Upper lobe of right lung (tissue), 1 donor: ENCODE measurements at regions not wholly inside any gene's neighbourhood (a gene's known extent, or its start where the extent isn't known, plus 50 kb on each side); places are given as distances from the start of the nearest gene placed in this dataset.

Source experiments
- ATAC-seq: fragments of 200-7000 bp; cut with Tn5 transposase; one replicate; pipeline ENCODE4 v1.9.1; 2020; ENCODE audit warnings: mild to moderate bottlenecking, moderate library complexity
- DNase-seq: peaks from one replicate; pipeline ENCODE4 v3.0.0-alpha.2; 2020
- H3K27ac ChIP-seq: fragments of 200-600 bp; one replicate; pipeline ENCODE4 v1.8.0; 2022
- H3K27me3 ChIP-seq: fragments of 200-600 bp; one replicate; pipeline ENCODE4 v1.8.0; 2022; ENCODE audit warnings: mild to moderate bottlenecking
- H3K36me3 ChIP-seq: fragments of 200-600 bp; one replicate; pipeline ENCODE4 v1.8.0; 2022
- H3K4me1 ChIP-seq: fragments of 200-600 bp; one replicate; pipeline ENCODE4 v1.8.0; 2022
- H3K4me3 ChIP-seq: fragments of 200-600 bp; one replicate; pipeline ENCODE4 v1.8.0; 2022; ENCODE audit warnings: mild to moderate bottlenecking
- H3K9me3 ChIP-seq: fragments of 200-600 bp; one replicate; pipeline ENCODE4 v1.8.0; 2022
- intact Hi-C: fragments of 100-400 bp; cut with DNase I; formaldehyde crosslinking; loops from one replicate; pipeline ENCODE4 v1.11.0; 2022
- TF ChIP-seq, protein P1 (sequence below): fragments of 200-600 bp; IDR thresholded peaks from one replicate; pipeline ENCODE4 v1.8.0; 2022; ENCODE audit warnings: antibody characterized with exemption
- donor health status: DM: no; HTN: yes; CAD: no; lungs with severe emphysema.

DNA sequence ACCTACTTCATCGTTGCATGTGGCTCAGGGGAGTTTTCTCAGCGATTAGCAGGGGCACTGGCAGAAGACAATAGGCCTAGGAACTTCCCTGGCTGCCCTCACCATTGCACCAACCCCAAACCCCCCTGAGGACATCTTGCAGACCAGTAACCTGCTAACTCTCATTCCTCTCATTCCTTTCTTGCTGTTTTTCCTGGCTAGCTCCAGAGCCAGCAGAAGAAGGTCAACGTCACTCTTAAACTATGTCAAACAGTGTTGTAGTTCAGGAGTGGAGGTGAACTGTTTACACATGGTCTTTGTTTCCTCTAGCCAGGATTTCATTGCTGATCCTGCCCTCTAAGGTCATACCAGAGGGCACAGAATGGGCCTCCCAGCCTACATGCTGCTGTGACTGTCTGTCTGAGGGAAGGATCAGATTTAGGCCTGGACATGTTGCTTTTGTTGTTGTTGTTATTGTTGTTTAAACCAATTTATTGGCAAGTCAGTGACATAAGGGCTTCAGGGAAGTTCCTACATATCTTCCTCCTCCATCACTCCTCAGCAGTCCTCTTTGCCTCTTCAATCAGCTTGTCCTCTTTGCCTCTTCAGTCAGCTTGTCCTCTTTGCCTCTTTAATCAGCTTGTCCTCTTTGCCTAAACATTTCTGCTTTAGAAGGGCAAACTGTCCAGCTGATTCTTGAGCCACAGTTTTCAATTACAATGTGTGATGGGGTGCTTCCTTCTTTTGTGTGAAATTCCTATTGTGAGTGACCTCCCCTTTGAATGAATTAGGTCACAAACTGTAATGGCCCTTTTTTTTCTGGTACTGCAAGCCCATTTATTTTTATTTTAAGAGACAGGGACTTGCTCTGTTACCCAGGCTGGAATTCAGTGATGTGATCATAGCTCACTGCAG, 471.9 kb upstream of the TNP1 start:
- TF ChIP-seq, protein P1, sequence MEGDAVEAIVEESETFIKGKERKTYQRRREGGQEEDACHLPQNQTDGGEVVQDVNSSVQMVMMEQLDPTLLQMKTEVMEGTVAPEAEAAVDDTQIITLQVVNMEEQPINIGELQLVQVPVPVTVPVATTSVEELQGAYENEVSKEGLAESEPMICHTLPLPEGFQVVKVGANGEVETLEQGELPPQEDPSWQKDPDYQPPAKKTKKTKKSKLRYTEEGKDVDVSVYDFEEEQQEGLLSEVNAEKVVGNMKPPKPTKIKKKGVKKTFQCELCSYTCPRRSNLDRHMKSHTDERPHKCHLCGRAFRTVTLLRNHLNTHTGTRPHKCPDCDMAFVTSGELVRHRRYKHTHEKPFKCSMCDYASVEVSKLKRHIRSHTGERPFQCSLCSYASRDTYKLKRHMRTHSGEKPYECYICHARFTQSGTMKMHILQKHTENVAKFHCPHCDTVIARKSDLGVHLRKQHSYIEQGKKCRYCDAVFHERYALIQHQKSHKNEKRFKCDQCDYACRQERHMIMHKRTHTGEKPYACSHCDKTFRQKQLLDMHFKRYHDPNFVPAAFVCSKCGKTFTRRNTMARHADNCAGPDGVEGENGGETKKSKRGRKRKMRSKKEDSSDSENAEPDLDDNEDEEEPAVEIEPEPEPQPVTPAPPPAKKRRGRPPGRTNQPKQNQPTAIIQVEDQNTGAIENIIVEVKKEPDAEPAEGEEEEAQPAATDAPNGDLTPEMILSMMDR: no peak
- Histone ChIP-seq H3K27me3 (no peaks in the 10 kb centered on the region), H3K4me3 (no peak overlapping the region), H3K27ac (no peak overlapping the region), H3K9me3 (no peaks in the 10 kb centered on the region), H3K36me3 (no peaks in the 10 kb centered on the region), H3K4me1 (peaks cover 8% of the 10 kb centered on the region)
- DNase-seq: no peak
- intact Hi-C loops: no loop called here
- ATAC-seq: peak; percentile 94

DNA sequence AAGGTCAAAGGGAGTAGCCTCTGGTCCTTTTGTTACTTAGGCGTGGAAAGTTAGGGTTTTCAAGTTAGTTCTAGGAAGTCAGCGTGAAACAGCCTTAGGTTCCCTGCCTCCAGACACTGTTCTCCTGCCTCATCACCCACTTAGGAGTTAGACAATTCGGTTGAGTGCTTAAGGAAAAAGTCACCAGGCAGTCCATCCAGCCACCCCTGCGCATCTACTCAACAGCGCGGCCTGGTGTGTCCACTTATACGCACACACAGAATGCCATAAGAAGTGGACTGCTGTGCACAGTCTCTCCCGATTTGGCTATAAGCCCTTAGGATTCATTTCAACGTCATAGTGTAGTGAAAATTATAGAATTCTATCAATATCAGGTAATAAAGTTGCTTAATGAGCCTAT, 470.8 kb upstream of the TNP1 start:
- Histone ChIP-seq H3K4me3 (no peak overlapping the region), H3K9me3 (no peaks in the 10 kb centered on the region), H3K27me3 (no peaks in the 10 kb centered on the region), H3K36me3 (no peaks in the 10 kb centered on the region), H3K27ac (no peak overlapping the region), H3K4me1 (peaks cover 8% of the 10 kb centered on the region)
- TF ChIP-seq, protein P1: no peak
- intact Hi-C loops: no loop called here
- DNase-seq: no peak
- ATAC-seq: no peak

DNA sequence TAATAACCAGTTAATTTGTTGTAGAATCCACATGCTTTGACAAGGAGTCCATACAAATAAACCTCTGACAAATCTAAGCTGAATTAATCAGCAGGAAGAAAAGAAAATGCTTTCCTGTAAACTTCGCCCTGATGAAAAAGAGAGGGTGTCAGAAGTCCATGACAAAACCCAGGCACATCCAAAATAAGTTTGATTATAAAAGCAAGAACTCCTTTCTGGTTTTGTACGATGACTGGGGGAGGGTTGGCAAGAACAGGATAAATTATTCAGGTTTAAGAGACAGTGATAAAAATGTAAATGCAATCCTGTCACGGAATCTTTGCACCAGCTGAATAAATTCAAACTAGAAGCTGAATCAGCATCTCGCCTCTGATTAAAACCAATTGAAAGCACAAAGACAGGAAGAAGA, 469.2 kb upstream of the TNP1 start:
- H3K27ac ChIP-seq: no peak overlapping the region
- ATAC-seq: no peak
- TF ChIP-seq, protein P1: no peak
- H3K4me3 ChIP-seq: no peak overlapping the region
- DNase-seq: no peak
- H3K36me3 ChIP-seq: no peaks in the 10 kb centered on the region
- peaks cover 8% of the 10 kb centered on the region for H3K4me1 ChIP-seq
- no peaks in the 10 kb centered on the region for H3K27me3 ChIP-seq
- no peaks in the 10 kb centered on the region for H3K9me3 ChIP-seq
- intact Hi-C loops: no loop called here

DNA sequence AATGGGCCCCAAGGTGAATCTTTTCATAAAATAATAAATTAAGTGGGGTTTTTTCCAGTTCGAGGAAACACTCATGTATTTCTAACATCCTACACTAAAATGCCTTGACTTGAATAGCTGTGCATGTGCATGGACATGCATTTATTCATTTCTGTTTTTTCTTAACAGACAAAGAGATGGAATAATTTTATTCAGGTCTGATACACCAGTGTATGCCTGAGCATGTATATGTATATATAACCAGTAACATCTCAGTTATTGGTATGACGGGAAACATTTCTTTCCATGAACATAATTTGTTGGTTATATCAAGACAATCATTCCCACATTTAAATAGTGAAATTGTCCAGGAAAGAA, 468.7 kb upstream of the TNP1 start:
- H3K27me3 ChIP-seq: no peaks in the 10 kb centered on the region
- H3K4me1 ChIP-seq: peaks cover 8% of the 10 kb centered on the region
- no peak overlapping the region for H3K27ac ChIP-seq
- TF ChIP-seq, protein P1: no peak
- H3K36me3 ChIP-seq: no peaks in the 10 kb centered on the region
- ATAC-seq (no peak), DNase-seq (no peak)
- H3K4me3 ChIP-seq: no peak overlapping the region
- intact Hi-C loops: no loop called here
- H3K9me3 ChIP-seq: no peaks in the 10 kb centered on the region

DNA sequence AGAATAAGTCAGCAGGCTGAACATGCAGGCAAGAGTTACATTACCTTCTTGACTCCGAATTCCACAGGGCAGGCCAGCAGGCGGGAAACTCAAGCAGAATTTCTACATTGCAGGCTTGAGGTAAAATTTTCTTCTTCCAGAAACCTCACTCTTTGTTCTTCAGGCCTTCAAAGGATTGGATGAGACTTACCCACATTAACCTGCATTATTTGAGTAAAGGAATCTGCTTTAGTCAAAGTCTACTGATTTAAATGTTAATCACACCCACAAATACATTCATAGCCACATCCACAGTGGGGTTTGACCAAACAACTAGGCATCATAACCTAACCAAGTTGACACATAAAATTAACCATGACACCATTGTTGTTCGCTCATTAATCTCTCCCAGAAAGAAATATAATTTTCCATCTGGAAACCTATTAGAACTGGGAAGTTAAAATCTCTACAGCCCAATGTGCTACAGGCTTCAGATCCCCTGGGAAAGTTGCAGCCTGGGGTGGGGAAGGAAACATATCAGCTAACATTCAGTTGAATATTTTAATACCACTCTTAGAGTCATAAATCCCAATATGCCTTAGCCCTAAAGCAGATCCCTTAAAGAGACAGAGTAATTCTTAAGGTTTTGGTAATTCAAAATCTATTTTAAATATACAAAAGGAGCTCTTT, 468.2 kb upstream of the TNP1 start:
- Histone ChIP-seq H3K4me1 (peaks cover 8% of the 10 kb centered on the region), H3K36me3 (no peaks in the 10 kb centered on the region), H3K9me3 (no peaks in the 10 kb centered on the region), H3K27me3 (no peaks in the 10 kb centered on the region), H3K4me3 (no peak overlapping the region), H3K27ac (no peak overlapping the region)
- ATAC-seq (no peak), DNase-seq (no peak)
- intact Hi-C loops: no loop called here
- TF ChIP-seq, protein P1: no peak
